Calu3 (cell line): ENCODE measurements at regions not wholly inside any gene's neighbourhood (a gene's known extent, or its start where the extent isn't known, plus 50 kb on each side); places are given as distances from the start of the nearest gene placed in this dataset.

ENCODE experiments used
- BruUV-seq: library from RNA; stranded (reverse); fragments of 400-500 nt; replicated peaks from 2 replicates; lab custom pipeline; 2021; lab: Mats Ljungman, UMichigan
- CTCF ChIA-PET: fragments of 300-600 bp; sonication (Branson Sonifier 250); formaldehyde crosslinking; loops from one replicate; lab custom pipeline; 2022; ENCODE audit warnings: antibody characterized with exemption; lab: Charles Lee
- DNase-seq: peaks from one replicate; pipeline ENCODE4 v3.0.0; 2022
- H3K27ac Mint-ChIP-seq: one replicate; pipeline ENCODE4 v1.8.0; 2022; ENCODE audit warnings: mixed read lengths; ENCODE audit not compliant: unreplicated experiment
- H3K27me3 Mint-ChIP-seq: one replicate; pipeline ENCODE4 v1.8.0; 2022; ENCODE audit warnings: mixed read lengths; ENCODE audit not compliant: unreplicated experiment
- H3K36me3 Mint-ChIP-seq: one replicate; pipeline ENCODE4 v1.8.0; 2022; ENCODE audit warnings: mild to moderate bottlenecking, moderate library complexity, mixed read lengths; ENCODE audit not compliant: insufficient read depth, unreplicated experiment
- H3K4me1 Mint-ChIP-seq: one replicate; pipeline ENCODE4 v1.8.0; 2022; ENCODE audit warnings: mild to moderate bottlenecking, low read depth, mixed read lengths; ENCODE audit not compliant: unreplicated experiment
- H3K4me3 Mint-ChIP-seq: one replicate; pipeline ENCODE4 v1.8.0; 2022; ENCODE audit warnings: mild to moderate bottlenecking, low read depth, moderate library complexity, mixed read lengths; ENCODE audit not compliant: unreplicated experiment
- H3K9me3 Mint-ChIP-seq: one replicate; pipeline ENCODE4 v1.8.0; 2022; ENCODE audit warnings: low read depth, mixed read lengths; ENCODE audit not compliant: unreplicated experiment
- intact Hi-C: fragments of 100-400 bp; cut with micrococcal nuclease; formaldehyde crosslinking; loops from one replicate; pipeline ENCODE4 v1.10.0; 2022; ENCODE audit not compliant: unreplicated experiment
- TF ChIP-seq, protein P1 (sequence below): fragments of 200-600 bp; IDR thresholded peaks from one replicate; pipeline ENCODE4 v1.8.0; 2022; ENCODE audit warnings: antibody characterized with exemption; ENCODE audit not compliant: unreplicated experiment

DNA sequence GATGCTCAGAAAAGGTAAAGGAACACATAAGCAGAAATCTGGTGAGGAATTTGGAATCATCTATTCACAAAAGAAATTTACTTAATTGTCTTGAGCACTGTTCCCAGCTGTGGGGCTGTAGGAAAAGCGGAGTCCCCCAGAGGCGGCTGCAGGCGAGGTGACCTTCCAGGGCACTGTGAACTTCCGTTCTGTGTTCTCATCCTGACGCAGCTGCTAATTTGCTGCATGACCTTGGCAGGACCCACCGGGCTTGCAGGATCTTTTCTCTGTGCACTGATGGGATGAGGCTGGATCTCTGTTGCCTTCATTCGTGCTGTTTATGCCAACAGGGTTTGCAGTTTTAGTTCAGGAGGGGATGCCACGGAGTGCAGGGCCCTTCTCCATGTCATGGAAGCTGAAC, 301.9 kb upstream of the MYT1L start:
- no peaks in the 10 kb centered on the region for H3K36me3 Mint-ChIP-seq
- H3K4me3 Mint-ChIP-seq = no peak overlapping the region
- no peaks in the 10 kb centered on the region for H3K27me3 Mint-ChIP-seq
- DNase-seq = no peak
- no peak overlapping the region for H3K27ac Mint-ChIP-seq
- intact Hi-C loops = no loop called here
- peaks cover 16% of the 10 kb centered on the region for H3K9me3 Mint-ChIP-seq
- no TSS peak for BruUV-seq
- TF ChIP-seq, protein P1, sequence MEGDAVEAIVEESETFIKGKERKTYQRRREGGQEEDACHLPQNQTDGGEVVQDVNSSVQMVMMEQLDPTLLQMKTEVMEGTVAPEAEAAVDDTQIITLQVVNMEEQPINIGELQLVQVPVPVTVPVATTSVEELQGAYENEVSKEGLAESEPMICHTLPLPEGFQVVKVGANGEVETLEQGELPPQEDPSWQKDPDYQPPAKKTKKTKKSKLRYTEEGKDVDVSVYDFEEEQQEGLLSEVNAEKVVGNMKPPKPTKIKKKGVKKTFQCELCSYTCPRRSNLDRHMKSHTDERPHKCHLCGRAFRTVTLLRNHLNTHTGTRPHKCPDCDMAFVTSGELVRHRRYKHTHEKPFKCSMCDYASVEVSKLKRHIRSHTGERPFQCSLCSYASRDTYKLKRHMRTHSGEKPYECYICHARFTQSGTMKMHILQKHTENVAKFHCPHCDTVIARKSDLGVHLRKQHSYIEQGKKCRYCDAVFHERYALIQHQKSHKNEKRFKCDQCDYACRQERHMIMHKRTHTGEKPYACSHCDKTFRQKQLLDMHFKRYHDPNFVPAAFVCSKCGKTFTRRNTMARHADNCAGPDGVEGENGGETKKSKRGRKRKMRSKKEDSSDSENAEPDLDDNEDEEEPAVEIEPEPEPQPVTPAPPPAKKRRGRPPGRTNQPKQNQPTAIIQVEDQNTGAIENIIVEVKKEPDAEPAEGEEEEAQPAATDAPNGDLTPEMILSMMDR = no peak
- H3K4me1 Mint-ChIP-seq = no peaks in the 10 kb centered on the region
- CTCF ChIA-PET = no interaction called here

DNA sequence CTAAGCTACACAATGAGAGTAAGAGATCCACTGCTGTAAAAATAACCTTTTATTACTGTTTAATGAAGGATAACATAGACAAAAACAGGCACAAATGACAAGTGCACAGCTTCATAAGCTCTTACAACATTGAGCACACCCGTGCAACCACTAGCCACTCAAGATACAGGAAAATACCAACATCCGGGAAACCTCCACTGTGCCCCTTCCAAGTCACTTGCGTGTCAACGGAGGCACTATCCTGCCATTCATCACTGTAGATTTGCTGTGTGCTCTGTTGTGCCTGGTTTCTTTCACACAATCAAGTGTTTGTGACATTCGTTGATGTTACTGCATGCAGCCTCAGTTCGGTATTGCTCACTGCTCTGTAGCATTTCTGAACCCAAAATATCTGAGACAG, 292.9 kb upstream of the MYT1L start:
- TF ChIP-seq, protein P1 = no peak

DNA sequence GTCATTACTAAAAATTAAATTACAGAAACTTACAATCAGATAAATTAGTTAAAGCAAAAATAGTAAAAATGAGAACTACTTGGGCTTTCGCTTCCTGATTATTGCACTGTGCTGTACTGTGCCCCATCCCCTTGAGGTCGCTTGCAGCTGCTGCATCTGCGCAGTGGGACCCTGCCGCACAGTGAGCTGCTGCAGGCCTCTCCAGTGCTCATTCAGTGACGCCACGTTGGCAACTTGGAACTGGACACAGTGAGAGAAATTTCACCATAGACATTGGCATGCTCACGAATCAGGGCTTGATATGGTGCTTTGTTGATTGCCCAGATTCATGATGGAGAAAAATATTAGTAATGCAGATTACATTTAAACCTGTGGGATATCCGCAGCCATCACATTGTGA, 290.8 kb upstream of the MYT1L start:
- no peak for DNase-seq
- TF ChIP-seq, protein P1 = no peak
- no TSS peak for BruUV-seq
- peaks cover 7% of the 10 kb centered on the region for H3K9me3 Mint-ChIP-seq
- no peak overlapping the region for H3K4me3 Mint-ChIP-seq
- H3K4me1 Mint-ChIP-seq = no peaks in the 10 kb centered on the region
- H3K27me3 Mint-ChIP-seq = no peaks in the 10 kb centered on the region
- no peaks in the 10 kb centered on the region for H3K36me3 Mint-ChIP-seq
- CTCF ChIA-PET = no interaction called here
- intact Hi-C loops = no loop called here
- no peak overlapping the region for H3K27ac Mint-ChIP-seq

More for the DNA sequence above, 292.9 kb upstream of the MYT1L start:
- intact Hi-C loops = no loop called here
- H3K27ac Mint-ChIP-seq = no peak overlapping the region
- DNase-seq = no peak
- H3K4me3 Mint-ChIP-seq = no peak overlapping the region
- H3K27me3 Mint-ChIP-seq = no peaks in the 10 kb centered on the region
- H3K36me3 Mint-ChIP-seq = no peaks in the 10 kb centered on the region
- peaks cover 6% of the 10 kb centered on the region for H3K9me3 Mint-ChIP-seq
- H3K4me1 Mint-ChIP-seq = no peaks in the 10 kb centered on the region
- CTCF ChIA-PET = no interaction called here
- BruUV-seq = no TSS peak

DNA sequence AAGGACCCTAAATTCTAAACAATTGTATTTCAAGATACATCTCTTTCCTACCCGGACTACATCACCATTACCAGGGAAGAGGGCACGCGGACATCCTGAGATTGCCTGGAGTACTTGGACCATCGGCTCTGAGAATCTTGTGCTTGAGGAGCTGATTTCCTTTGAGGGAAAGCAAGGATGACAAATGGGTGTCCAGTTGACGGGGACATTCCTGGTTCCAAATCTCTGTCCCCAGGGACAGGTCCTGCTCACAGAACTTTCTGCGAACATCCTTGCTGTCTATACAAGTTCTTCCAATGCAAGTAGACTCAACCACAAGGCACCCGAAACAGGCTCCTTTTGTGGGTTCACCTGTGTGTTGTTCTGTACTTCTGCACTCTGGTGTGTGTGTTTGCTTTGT, 289.5 kb upstream of the MYT1L start:
- TF ChIP-seq, protein P1 = no peak
- H3K27me3 Mint-ChIP-seq = no peaks in the 10 kb centered on the region
- no peak overlapping the region for H3K4me3 Mint-ChIP-seq
- intact Hi-C loops = no loop called here
- H3K4me1 Mint-ChIP-seq = no peaks in the 10 kb centered on the region
- no peak for DNase-seq
- BruUV-seq = no TSS peak
- no peak overlapping the region for H3K27ac Mint-ChIP-seq
- H3K9me3 Mint-ChIP-seq = peaks cover 8% of the 10 kb centered on the region
- CTCF ChIA-PET = no interaction called here
- no peaks in the 10 kb centered on the region for H3K36me3 Mint-ChIP-seq

DNA sequence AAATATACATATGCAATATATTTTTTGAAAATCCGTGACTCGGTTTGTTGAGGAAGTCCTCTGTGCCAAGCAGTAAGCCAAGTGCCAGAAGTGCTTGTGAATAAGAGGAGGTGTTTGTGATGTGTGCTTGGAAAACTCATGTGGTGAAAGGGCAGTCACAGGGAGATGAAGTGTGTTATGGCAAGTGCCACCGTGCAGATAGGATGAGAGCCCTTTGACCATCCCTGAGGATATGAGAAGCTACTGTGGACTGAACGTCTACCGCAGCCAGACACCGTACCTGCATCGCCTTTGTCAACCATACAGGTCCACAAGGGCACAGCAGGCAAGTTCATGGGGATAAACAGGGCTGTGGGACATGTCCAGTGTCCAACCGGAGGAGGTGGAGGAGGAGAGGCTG, 288.9 kb upstream of the MYT1L start:
- BruUV-seq = no TSS peak
- no peak overlapping the region for H3K4me3 Mint-ChIP-seq
- no peaks in the 10 kb centered on the region for H3K36me3 Mint-ChIP-seq
- CTCF ChIA-PET = no interaction called here
- no peaks in the 10 kb centered on the region for H3K27me3 Mint-ChIP-seq
- TF ChIP-seq, protein P1 = no peak
- intact Hi-C loops = no loop called here
- peaks cover 8% of the 10 kb centered on the region for H3K9me3 Mint-ChIP-seq
- no peak for DNase-seq
- no peak overlapping the region for H3K27ac Mint-ChIP-seq
- H3K4me1 Mint-ChIP-seq = no peaks in the 10 kb centered on the region
